ENCODE measurements at regions not wholly inside any gene's neighbourhood (a gene's known extent, or its start where the extent isn't known, plus 50 kb on each side); places are given as distances from the start of the nearest gene placed in this dataset.

DNA sequence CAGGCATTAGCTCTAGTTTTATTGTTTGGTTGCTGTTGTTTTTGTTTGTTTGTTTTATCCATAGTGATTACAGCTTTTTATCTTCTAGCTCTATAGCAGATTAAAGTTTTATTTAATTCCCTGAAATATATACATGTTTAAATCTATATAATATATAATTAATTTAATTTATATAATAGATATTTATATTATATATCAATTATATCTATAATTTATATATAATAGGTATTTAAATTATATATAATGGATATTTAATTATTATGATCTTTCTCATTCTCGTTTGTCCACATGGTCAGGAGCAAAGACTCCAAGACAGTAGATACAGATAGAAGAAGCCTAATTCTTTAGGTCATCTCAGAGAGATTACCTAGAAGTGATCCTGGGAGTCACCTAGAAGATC lies 238.8 kb upstream of the GPR149 start:
- no peak for TF ChIP-seq POLR2A (IDR thresholded peaks at IDR 0.05)
- TF ChIP-seq, protein P1, sequence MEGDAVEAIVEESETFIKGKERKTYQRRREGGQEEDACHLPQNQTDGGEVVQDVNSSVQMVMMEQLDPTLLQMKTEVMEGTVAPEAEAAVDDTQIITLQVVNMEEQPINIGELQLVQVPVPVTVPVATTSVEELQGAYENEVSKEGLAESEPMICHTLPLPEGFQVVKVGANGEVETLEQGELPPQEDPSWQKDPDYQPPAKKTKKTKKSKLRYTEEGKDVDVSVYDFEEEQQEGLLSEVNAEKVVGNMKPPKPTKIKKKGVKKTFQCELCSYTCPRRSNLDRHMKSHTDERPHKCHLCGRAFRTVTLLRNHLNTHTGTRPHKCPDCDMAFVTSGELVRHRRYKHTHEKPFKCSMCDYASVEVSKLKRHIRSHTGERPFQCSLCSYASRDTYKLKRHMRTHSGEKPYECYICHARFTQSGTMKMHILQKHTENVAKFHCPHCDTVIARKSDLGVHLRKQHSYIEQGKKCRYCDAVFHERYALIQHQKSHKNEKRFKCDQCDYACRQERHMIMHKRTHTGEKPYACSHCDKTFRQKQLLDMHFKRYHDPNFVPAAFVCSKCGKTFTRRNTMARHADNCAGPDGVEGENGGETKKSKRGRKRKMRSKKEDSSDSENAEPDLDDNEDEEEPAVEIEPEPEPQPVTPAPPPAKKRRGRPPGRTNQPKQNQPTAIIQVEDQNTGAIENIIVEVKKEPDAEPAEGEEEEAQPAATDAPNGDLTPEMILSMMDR (IDR thresholded peaks at IDR 0.05), result no peak
- WGBS, 2 donors, result 63 to 81% methylated on average over 1 of the region's 1 CpG
- no peak overlapping the region for H3K4me3 ChIP-seq
- intact Hi-C loops (cut with DNase I; ENCODE audit: low total_unique reads), result no loop called here
- no peaks in the 10 kb centered on the region for H3K4me1 ChIP-seq
- no peaks in the 10 kb centered on the region for H3K27me3 ChIP-seq
- H3K27ac ChIP-seq, result no peak overlapping the region
- no peaks in the 10 kb centered on the region for H3K9me3 ChIP-seq
- H3K36me3 ChIP-seq (ENCODE audit: low read depth, missing control alignments), result no peaks in the 10 kb centered on the region
- no peak for DNase-seq

DNA sequence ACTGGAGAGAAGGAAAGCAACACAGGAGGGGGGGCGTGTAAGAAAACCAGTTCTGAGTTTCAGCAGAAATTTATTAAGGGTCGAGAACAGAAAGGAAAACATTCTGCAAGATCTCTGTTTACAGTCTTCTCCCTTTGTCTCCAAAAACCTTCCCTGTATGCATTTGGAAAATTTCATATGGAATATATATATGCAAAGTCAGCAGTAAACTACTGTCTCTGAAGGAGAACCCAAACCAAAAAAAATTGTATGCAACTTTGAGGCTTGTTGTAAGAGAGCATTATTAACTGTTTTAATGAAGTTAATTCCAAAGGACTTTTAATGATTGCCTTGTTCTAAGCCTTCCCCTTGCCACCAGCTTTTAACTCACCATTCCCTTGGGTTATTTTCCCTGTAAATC lies 238.2 kb upstream of the GPR149 start:
- 50 to 54% methylated on average over 2 of the region's 2 CpGs for WGBS, 2 donors
- Histone ChIP-seq H3K4me1 (no peaks in the 10 kb centered on the region), H3K4me3 (no peak overlapping the region), H3K27me3 (no peaks in the 10 kb centered on the region), H3K27ac (no peak overlapping the region), H3K9me3 (no peaks in the 10 kb centered on the region), H3K36me3 (ENCODE audit: low read depth, missing control alignments) (no peaks in the 10 kb centered on the region)
- intact Hi-C loops (cut with DNase I; ENCODE audit: low total_unique reads), result no loop called here
- no peak for DNase-seq
- TF ChIP-seq, protein P1 (IDR thresholded peaks at IDR 0.05), result no peak
- no peak for TF ChIP-seq POLR2A (IDR thresholded peaks at IDR 0.05)

DNA sequence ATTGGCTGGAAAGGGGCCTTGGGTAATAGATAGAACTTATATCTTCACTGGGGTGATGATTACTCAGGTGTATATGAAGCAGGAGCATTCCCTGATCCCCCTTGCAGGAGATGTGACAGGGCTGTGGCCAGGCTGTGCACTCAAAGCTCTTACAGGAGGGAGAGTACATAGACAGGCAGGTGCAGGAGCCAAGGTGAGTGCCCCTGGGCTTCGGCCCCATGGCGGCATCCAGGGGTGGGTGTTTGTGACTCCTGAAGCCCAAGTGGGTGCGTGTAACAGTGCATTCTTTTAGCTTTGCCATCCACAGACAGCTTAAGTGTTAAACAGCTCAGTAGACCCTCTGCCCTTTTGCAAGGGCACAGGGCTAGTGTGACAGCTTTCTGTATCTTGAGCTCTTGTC lies 236.6 kb upstream of the GPR149 start:
- WGBS, 2 donors, result 100% methylated on average over 1 to 3 of the region's 3 CpGs
- intact Hi-C loops (cut with DNase I; ENCODE audit: low total_unique reads), result no loop called here
- H3K4me1 ChIP-seq, result no peaks in the 10 kb centered on the region

DNA sequence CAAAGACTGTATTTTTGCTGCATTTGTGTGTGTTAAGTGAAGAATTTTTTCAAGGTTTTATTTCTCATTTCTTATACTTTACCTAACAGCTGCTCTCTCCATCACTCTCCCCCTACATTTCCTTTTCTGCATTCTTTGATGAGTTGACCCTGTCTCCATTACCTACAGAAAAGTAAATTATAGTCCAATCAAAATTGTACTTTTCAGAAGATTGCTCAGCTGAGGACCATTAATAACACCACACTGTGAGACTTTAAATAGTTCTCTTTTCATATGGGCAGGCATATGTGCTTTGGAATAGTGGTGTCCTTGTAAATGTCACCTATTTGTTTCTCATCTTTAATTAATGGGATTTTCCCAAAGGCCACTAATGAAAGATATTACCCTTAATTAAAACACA lies 234.7 kb upstream of the GPR149 start:
- Histone ChIP-seq H3K4me1 (no peaks in the 10 kb centered on the region), H3K27me3 (no peaks in the 10 kb centered on the region), H3K27ac (no peak overlapping the region), H3K9me3 (no peaks in the 10 kb centered on the region), H3K4me3 (no peak overlapping the region), H3K36me3 (ENCODE audit: low read depth, missing control alignments) (no peaks in the 10 kb centered on the region)
- no peak for TF ChIP-seq POLR2A (IDR thresholded peaks at IDR 0.05)
- no peak for DNase-seq
- intact Hi-C loops (cut with DNase I; ENCODE audit: low total_unique reads), result no loop called here

More for the DNA sequence above, 236.6 kb upstream of the GPR149 start:
- no peak overlapping the region for H3K4me3 ChIP-seq
- no peak overlapping the region for H3K27ac ChIP-seq
- no peaks in the 10 kb centered on the region for H3K27me3 ChIP-seq
- no peak for TF ChIP-seq POLR2A (IDR thresholded peaks at IDR 0.05)
- TF ChIP-seq, protein P1 (IDR thresholded peaks at IDR 0.05), result no peak
- no peaks in the 10 kb centered on the region for H3K36me3 ChIP-seq (ENCODE audit: low read depth, missing control alignments)
- no peaks in the 10 kb centered on the region for H3K9me3 ChIP-seq
- DNase-seq, result no peak

DNA sequence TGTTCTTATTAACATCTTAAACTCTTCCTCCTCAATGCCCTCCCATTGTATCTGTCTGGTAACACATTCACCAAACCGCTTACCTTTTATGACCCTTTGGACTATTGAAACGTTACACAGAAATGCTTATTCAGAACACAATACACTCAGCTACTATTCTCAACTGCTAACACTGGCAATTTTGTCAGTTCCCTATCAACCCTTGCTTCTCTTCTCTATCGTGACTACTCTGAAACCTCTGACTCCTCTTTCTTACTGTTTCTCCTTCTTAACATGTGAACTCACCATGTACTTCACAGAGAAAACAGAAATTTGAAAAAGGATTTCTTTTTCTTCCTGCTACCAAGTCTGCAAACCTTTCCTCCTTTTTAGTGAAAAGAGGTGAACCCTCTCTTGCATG lies 232.9 kb upstream of the GPR149 start:
- no peak overlapping the region for H3K4me3 ChIP-seq
- H3K36me3 ChIP-seq (ENCODE audit: low read depth, missing control alignments), result no peaks in the 10 kb centered on the region
- WGBS, 2 donors, result 83 to 86% methylated on average over 3 of the region's 3 CpGs
- DNase-seq, result no peak
- no peaks in the 10 kb centered on the region for H3K9me3 ChIP-seq
- no peaks in the 10 kb centered on the region for H3K4me1 ChIP-seq
- no peak overlapping the region for H3K27ac ChIP-seq
- intact Hi-C loops (cut with DNase I; ENCODE audit: low total_unique reads), result no loop called here
- no peak for TF ChIP-seq POLR2A (IDR thresholded peaks at IDR 0.05)
- TF ChIP-seq, protein P1 (IDR thresholded peaks at IDR 0.05), result no peak
- no peaks in the 10 kb centered on the region for H3K27me3 ChIP-seq

Measured in testis (tissue), 2 donors.